DOHH2 (cell line): ENCODE measurements at regions not wholly inside any gene's neighbourhood (a gene's known extent, or its start where the extent isn't known, plus 50 kb on each side); places are given as distances from the start of the nearest gene placed in this dataset.

ENCODE experiments used
- CTCF ChIP-seq: fragments of 200-600 bp; sonication (generic); IDR thresholded peaks from one replicate; pipeline ENCODE4 v1.5.1; 2014; ENCODE audit warnings: antibody characterized with exemption, mild to moderate bottlenecking, low read depth, low read length; ENCODE audit not compliant: poor library complexity, severe bottlenecking
- EZH2phosphoT487 ChIP-seq: fragments of 200-600 bp; sonication (generic); IDR thresholded peaks from 2 replicates; pipeline ENCODE4 v1.6.1; 2017; ENCODE audit warnings: borderline replicate concordance, mild to moderate bottlenecking, antibody characterized with exemption, low read length, moderate library complexity, mixed read lengths

DNA sequence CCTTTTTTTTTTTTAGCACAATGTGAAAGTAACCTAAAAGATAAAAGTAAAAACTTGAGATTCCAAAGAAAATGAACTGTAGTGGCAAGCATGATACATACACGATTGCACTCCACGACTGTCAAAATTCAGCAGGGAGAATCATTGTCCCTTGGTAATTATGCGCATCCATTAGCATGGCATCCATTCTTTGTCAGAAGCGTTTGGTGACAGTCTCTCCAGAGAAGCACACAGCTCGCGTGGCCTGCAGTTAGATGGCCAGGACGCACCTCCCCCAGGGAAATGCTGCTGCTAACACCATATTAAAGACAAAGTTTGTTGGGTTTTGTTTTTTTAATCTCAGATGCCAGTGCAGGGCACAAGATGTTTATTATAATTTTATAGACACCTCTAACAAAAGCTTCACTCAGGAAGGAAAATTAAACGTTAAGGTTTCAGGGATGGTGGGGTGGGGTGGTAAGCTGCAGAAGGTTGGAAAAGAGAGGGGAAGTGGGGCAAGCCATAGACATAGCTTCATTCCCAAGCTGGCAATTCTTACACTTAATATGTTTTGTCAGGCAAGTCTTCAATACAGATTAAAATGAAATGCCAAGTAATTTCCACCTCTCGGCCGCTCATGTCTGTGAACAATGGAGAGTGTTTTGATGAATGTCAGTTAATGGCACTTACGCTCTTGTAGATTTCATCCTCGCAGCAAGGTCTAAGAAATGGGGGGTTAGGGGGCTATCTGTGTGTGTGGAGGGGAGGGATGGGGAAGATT, 142.8 kb upstream of the TOPAZ1 start:
- no peak for TF ChIP-seq CTCF
- TF ChIP-seq EZH2phosphoT487 = no peak
